Kidney (tissue), 13 donors: ENCODE measurements at regions not wholly inside any gene's neighbourhood (a gene's known extent, or its start where the extent isn't known, plus 50 kb on each side); places are given as distances from the start of the nearest gene placed in this dataset.

Source experiments
- DNase-seq, 5 donors: peaks; one replicate each; pipeline ENCODE4 v3.0.0-alpha.2; 2013 to 2020
- FAIRE-seq: peaks from 2 replicates; lab custom pipeline; 2012; peaks lifted over from hg19 to GRCh38; lab: Jason Lieb, UNC
- H3K27ac ChIP-seq, 2 donors: one replicate each; pipeline ENCODE4 v1.7.0; 2013; ENCODE audit warnings: low read depth in 2 of 2, low read length in 2 of 2, inconsistent platforms in 1 of 2
- H3K27me3 ChIP-seq: one replicate; pipeline ENCODE4 v1.7.1; 2013; ENCODE audit warnings: low read length, inconsistent platforms; ENCODE audit not compliant: control insufficient read depth, insufficient read depth
- H3K36me3 ChIP-seq, 3 donors: one replicate each; pipeline versions ENCODE4 v1.7.0 to v1.7.1; 2013; ENCODE audit warnings: low read length in 3 of 3, control low read depth in 1 of 3, inconsistent platforms in 1 of 3; ENCODE audit not compliant: insufficient read depth in 3 of 3, control insufficient read depth in 2 of 3
- H3K4me1 ChIP-seq, 3 donors: one replicate each; pipeline versions ENCODE4 v1.7.0 to v1.7.1; 2013; ENCODE audit warnings: low read length in 3 of 3, inconsistent platforms in 1 of 3, low read depth in 1 of 3; ENCODE audit not compliant: control insufficient read depth in 2 of 3, insufficient read depth in 2 of 3
- H3K4me3 ChIP-seq, 3 donors: one replicate each; pipeline versions ENCODE4 v1.7.0 to v1.8.1; 2013; ENCODE audit warnings: low read length in 3 of 3, control low read depth in 1 of 3, inconsistent platforms in 1 of 3
- H3K9ac ChIP-seq, 3 donors: one replicate each; pipeline versions ENCODE4 v1.7.0 to v1.7.1; 2013; ENCODE audit warnings: low read length in 3 of 3, control low read depth in 1 of 3, inconsistent platforms in 1 of 3
- H3K9me3 ChIP-seq, 3 donors: one replicate each; pipeline versions ENCODE4 v1.7.0 to v1.7.1; 2013; ENCODE audit warnings: low read length in 3 of 3, control low read depth in 1 of 3, inconsistent platforms in 1 of 3; ENCODE audit not compliant: control insufficient read depth in 2 of 3, insufficient read depth in 1 of 3
- CTCF ChIP-seq: IDR thresholded peaks from 3 replicates; pipeline ENCODE4 v1.5.1; 2012; ENCODE audit warnings: mild to moderate bottlenecking, moderate library complexity, borderline replicate concordance; ENCODE audit not compliant: insufficient read depth; ENCODE audit errors: extremely low read depth
- intact Hi-C: fragments of 100-400 bp; cut with DNase I; formaldehyde crosslinking; loops from one replicate; pipeline ENCODE4 v1.11.1; 2022
- donor health status: control.
- donor health status: control.
- donor health status: control.
- donor health status: control.
- donor health status: control.
- donor health status: DM: yes; HTN: yes; CAD: no.
- donor health status: Normal renal cell carcinoma (clear cell type).

DNA sequence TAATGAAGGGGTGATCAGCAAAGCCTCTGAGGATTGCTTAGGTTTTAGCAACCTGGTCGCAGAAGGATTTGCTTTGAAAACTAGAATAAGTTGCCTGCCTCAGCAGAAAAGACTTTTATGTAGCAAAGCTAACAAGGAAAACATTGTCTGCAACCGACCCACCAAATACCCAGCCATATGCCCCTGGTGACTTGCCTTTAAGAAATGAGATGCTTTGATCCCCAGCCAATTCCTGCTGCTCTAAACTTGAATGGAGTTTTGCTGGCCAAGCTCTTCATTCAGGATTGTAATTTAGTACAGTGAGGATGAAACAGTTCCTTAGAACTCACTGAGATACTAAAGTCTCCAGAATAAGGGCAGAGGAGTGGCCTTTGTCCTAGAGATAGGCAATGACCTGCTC lies 139.8 kb upstream of the PROK2 start:
- no peak for DNase-seq
- Histone ChIP-seq H3K9me3 (no peaks in the 10 kb centered on the region), H3K27me3 (no peaks in the 10 kb centered on the region), H3K4me3 (no peak overlapping the region), H3K27ac (no peak overlapping the region), H3K9ac (no peak overlapping the region), H3K36me3 (no peaks in the 10 kb centered on the region), H3K4me1 (no peaks in the 10 kb centered on the region)
- no peak for FAIRE-seq
- intact Hi-C loops = no loop called here
- no peak for TF ChIP-seq CTCF

DNA sequence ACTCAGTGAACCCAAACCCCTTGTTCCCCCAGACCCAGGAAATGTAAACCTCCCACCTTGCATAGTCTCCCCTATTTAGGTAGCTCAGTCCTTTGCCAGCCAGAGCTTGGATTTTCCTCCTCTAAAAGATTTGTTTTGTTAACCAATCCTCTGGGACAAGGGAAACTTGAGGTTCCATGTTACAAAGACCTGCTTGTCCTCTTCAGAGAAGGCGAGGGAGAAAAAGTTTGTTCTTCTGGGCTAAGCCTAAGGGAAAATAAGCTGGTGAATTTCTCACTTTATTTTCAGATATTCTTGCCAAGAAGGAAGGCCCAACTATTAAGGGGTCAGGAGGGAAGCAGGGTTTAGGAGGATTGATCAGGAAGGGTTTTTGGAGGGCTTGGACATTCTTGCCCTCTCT lies 136.1 kb upstream of the PROK2 start:
- intact Hi-C loops = no loop called here
- no peaks in the 10 kb centered on the region for H3K4me1 ChIP-seq
- FAIRE-seq (no peak), DNase-seq (no peak)
- H3K4me3 ChIP-seq = no peak overlapping the region
- no peak for TF ChIP-seq CTCF
- H3K9ac ChIP-seq = no peak overlapping the region
- H3K36me3 ChIP-seq = no peaks in the 10 kb centered on the region
- no peak overlapping the region for H3K27ac ChIP-seq
- H3K27me3 ChIP-seq = no peaks in the 10 kb centered on the region
- H3K9me3 ChIP-seq = no peaks in the 10 kb centered on the region

DNA sequence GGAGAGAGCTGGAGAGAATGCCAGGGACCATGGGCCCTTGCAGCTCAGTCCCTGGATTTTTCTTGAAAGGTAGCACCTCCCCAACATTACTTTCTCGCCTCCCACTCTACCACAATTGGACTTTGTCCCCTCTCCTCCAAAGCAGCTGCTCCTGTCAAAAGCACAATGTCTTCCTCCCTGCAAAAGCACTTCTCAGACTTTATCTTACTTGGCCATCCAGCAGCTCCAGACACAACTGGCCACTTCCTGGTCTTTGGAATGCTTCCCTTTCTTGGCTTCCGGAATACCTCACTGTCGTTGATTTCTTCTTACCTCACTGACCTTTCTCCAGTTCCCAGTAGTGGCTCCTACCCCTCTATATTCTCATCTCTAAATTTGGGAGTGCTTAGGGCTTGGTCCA lies 134.6 kb upstream of the PROK2 start:
- no peak for FAIRE-seq
- H3K4me3 ChIP-seq = no peak overlapping the region
- no peak overlapping the region for H3K9ac ChIP-seq
- TF ChIP-seq CTCF = no peak
- intact Hi-C loops = no loop called here
- no peaks in the 10 kb centered on the region for H3K9me3 ChIP-seq
- no peaks in the 10 kb centered on the region for H3K4me1 ChIP-seq
- H3K27ac ChIP-seq = no peak overlapping the region
- H3K36me3 ChIP-seq = no peaks in the 10 kb centered on the region
- no peak for DNase-seq
- no peaks in the 10 kb centered on the region for H3K27me3 ChIP-seq

DNA sequence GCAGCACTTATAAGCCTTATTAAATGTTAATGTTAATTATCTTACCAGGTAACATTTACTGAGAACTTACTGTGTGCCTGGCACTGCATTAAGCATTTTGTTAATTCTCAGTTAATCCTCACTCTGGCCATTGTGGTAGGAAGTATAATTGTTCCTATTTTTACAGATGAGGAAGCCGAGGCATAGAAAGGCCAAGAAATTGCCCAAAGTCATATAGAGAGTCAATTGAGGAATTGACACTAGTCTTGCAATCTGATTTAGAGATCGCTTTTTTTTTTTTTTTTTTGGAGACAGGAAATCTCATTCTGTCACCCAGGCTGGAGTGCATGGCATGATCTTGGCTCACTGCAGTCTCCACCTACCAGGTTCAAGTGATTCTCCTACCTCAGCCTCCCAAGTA lies 132.6 kb upstream of the PROK2 start:
- H3K36me3 ChIP-seq = no peaks in the 10 kb centered on the region
- DNase-seq (no peak), FAIRE-seq (no peak)
- H3K9ac ChIP-seq = no peak overlapping the region
- no peaks in the 10 kb centered on the region for H3K27me3 ChIP-seq
- no peak overlapping the region for H3K4me3 ChIP-seq
- H3K4me1 ChIP-seq = no peaks in the 10 kb centered on the region
- intact Hi-C loops = no loop called here
- H3K9me3 ChIP-seq = no peaks in the 10 kb centered on the region
- H3K27ac ChIP-seq = no peak overlapping the region
- TF ChIP-seq CTCF = no peak
